Smooth muscle cell (in vitro differentiated cells): ENCODE measurements at regions not wholly inside any gene's neighbourhood (a gene's known extent, or its start where the extent isn't known, plus 50 kb on each side); places are given as distances from the start of the nearest gene placed in this dataset.

Source experiments
- DNase-seq: peaks from one replicate; lab custom pipeline; 2025; ENCODE audit not compliant: unreplicated experiment; lab: John Stamatoyannopoulos, UW
- H2AFZ ChIP-seq: fragments of 200-600 bp; sonication (generic); 2 replicates; pipeline ENCODE4 v1.6.0; 2016; ENCODE audit warnings: antibody characterized with exemption, low read depth, mild to moderate bottlenecking
- H3F3A ChIP-seq: fragments of 200-600 bp; sonication (generic); 2 replicates; pipeline ENCODE4 v1.6.0; 2017; ENCODE audit warnings: antibody characterized with exemption, low read depth
- H3K27ac ChIP-seq: fragments of 200-600 bp; sonication (generic); 2 replicates; pipeline ENCODE4 v1.5.1; 2016; ENCODE audit warnings: low read depth, mild to moderate bottlenecking
- H3K27me3 ChIP-seq: fragments of 200-600 bp; sonication (generic); 2 replicates; pipeline ENCODE4 v1.6.1; 2016; ENCODE audit warnings: low read depth, mild to moderate bottlenecking
- H3K36me3 ChIP-seq: fragments of 200-600 bp; sonication (generic); 2 replicates; pipeline ENCODE4 v1.5.1; 2016; ENCODE audit warnings: low read depth
- H3K4me1 ChIP-seq: fragments of 200-600 bp; sonication (generic); 2 replicates; pipeline ENCODE4 v1.5.1; 2016; ENCODE audit warnings: low read depth
- H3K4me2 ChIP-seq: fragments of 200-600 bp; sonication (generic); 2 replicates; pipeline ENCODE4 v1.6.0; 2016; ENCODE audit warnings: mild to moderate bottlenecking
- H3K4me3 ChIP-seq: fragments of 200-600 bp; sonication (generic); 2 replicates; pipeline ENCODE4 v1.5.1; 2016; ENCODE audit warnings: mild to moderate bottlenecking
- H3K79me2 ChIP-seq: fragments of 200-600 bp; sonication (generic); 2 replicates; pipeline ENCODE4 v1.6.0; 2016; ENCODE audit warnings: low read depth, mild to moderate bottlenecking
- H3K9ac ChIP-seq: fragments of 200-600 bp; sonication (generic); 2 replicates; pipeline ENCODE4 v1.6.0; 2016; ENCODE audit warnings: low read depth
- H3K9me3 ChIP-seq: fragments of 200-600 bp; sonication (generic); replicated peaks from 2 replicates; pipeline ENCODE4 v1.5.1; 2016; ENCODE audit warnings: low read depth
- H4K20me1 ChIP-seq: fragments of 200-600 bp; sonication (generic); 2 replicates; pipeline ENCODE4 v1.6.0; 2016; ENCODE audit warnings: low read depth
- CTCF ChIP-seq: fragments of 200-600 bp; sonication (generic); IDR thresholded peaks from 2 replicates; pipeline ENCODE4 v1.5.1; 2017; ENCODE audit warnings: borderline replicate concordance, mild to moderate bottlenecking, antibody characterized with exemption; ENCODE audit not compliant: insufficient read depth, poor library complexity, severe bottlenecking
- WGBS: methylation state at CpG from one replicate; pipeline ENCODE4 v1.1.7; 2016; ENCODE audit warnings: low lambda C conversion rate; 5-methylcytosine and 5-hydroxymethylcytosine counted together

GRCh38 chr15:39282663-39283208, 298.1 kb upstream of the THBS1 start:
- Histone ChIP-seq H3K9ac (no peak overlapping the region), H3K36me3 (no peaks in the 10 kb centered on the region), H4K20me1 (no peaks in the 10 kb centered on the region), H2AFZ (no peak overlapping the region), H3K79me2 (no peaks in the 10 kb centered on the region), H3K4me2 (peak overlapping the region; percentile 77), H3F3A (peaks cover 8% of the 10 kb centered on the region), H3K4me3 (no peak overlapping the region), H3K27ac (peak overlapping the region; percentile 65), H3K4me1 (peaks cover 15% of the 10 kb centered on the region), H3K9me3 (no peaks in the 10 kb centered on the region), H3K27me3 (no peaks in the 10 kb centered on the region)
- no peak for DNase-seq
- no peak for TF ChIP-seq CTCF
- WGBS: 90% methylated on average over 4 of the region's 4 CpGs

GRCh38 chr15:39283531-39283930, 297.3 kb upstream of the THBS1 start:
- no peaks in the 10 kb centered on the region for H4K20me1 ChIP-seq
- DNase-seq: no peak
- H2AFZ ChIP-seq: no peak overlapping the region
- no peaks in the 10 kb centered on the region for H3K27me3 ChIP-seq
- peaks cover 19% of the 10 kb centered on the region for H3K4me1 ChIP-seq
- peaks cover 8% of the 10 kb centered on the region for H3F3A ChIP-seq
- H3K36me3 ChIP-seq: no peaks in the 10 kb centered on the region
- H3K9me3 ChIP-seq: no peaks in the 10 kb centered on the region
- H3K4me3 ChIP-seq: no peak overlapping the region
- peak overlapping the region; percentile 77 for H3K4me2 ChIP-seq
- no peaks in the 10 kb centered on the region for H3K79me2 ChIP-seq
- no peak overlapping the region for H3K9ac ChIP-seq
- peak overlapping the region; percentile 65 for H3K27ac ChIP-seq
- no peak for TF ChIP-seq CTCF

GRCh38 chr15:39285071-39285470, 295.8 kb upstream of the THBS1 start:
- peaks cover 19% of the 10 kb centered on the region for H3K4me1 ChIP-seq
- peaks cover 8% of the 10 kb centered on the region for H3F3A ChIP-seq
- H3K36me3 ChIP-seq: no peaks in the 10 kb centered on the region
- H3K27ac ChIP-seq: peak overlapping the region; percentile 65
- TF ChIP-seq CTCF: no peak
- no peak for DNase-seq
- H3K4me3 ChIP-seq: no peak overlapping the region
- H3K4me2 ChIP-seq: peak overlapping the region; percentile 77
- WGBS: 36% methylated on average over 3 of the region's 3 CpGs
- H3K27me3 ChIP-seq: no peaks in the 10 kb centered on the region
- no peak overlapping the region for H2AFZ ChIP-seq
- no peaks in the 10 kb centered on the region for H3K9me3 ChIP-seq
- H4K20me1 ChIP-seq: no peaks in the 10 kb centered on the region
- no peak overlapping the region for H3K9ac ChIP-seq
- H3K79me2 ChIP-seq: no peaks in the 10 kb centered on the region

GRCh38 chr15:39285663-39286062, 295.2 kb upstream of the THBS1 start:
- H2AFZ ChIP-seq: no peak overlapping the region
- peak overlapping the region; percentile 65 for H3K27ac ChIP-seq
- DNase-seq: no peak
- no peaks in the 10 kb centered on the region for H3K9me3 ChIP-seq
- peaks cover 19% of the 10 kb centered on the region for H3K4me1 ChIP-seq
- H3K27me3 ChIP-seq: no peaks in the 10 kb centered on the region
- no peak overlapping the region for H3K9ac ChIP-seq
- TF ChIP-seq CTCF: no peak
- H3K79me2 ChIP-seq: no peaks in the 10 kb centered on the region
- peak overlapping the region; percentile 77 for H3K4me2 ChIP-seq
- H3K4me3 ChIP-seq: no peak overlapping the region
- H4K20me1 ChIP-seq: no peaks in the 10 kb centered on the region
- H3F3A ChIP-seq: peaks cover 8% of the 10 kb centered on the region
- H3K36me3 ChIP-seq: no peaks in the 10 kb centered on the region
